ENCODE measurements at regions not wholly inside any gene's neighbourhood (a gene's known extent, or its start where the extent isn't known, plus 50 kb on each side); places are given as distances from the start of the nearest gene placed in this dataset.
"Not testable (repeated sequence)": the region's sequence is repeated elsewhere in the genome, so short reads cannot be mapped to it uniquely, and the experiment has no call there.

DNA sequence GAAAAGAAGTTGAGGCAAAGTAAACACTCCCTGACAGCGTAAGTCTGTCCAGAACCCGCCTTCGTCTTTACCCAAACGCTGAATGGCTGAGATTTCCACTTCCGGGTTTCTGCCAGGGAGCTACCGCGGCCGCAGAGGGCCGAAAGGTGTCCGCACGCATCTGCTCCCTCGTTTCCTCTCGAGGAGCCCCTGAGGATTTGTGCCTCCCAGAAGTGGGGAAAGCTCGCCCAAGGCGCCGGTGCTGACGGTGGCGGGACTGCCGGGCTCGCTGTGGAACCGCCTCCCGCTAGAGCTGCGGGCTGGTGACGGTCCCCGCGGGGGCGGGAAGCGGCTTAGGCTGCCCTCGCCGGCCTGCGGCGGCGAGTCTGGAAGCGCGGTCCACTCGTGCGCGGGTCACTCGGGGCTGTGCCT is 1760.2 kb upstream of the DEFB115 start:
- TF ChIP-seq, protein P1, sequence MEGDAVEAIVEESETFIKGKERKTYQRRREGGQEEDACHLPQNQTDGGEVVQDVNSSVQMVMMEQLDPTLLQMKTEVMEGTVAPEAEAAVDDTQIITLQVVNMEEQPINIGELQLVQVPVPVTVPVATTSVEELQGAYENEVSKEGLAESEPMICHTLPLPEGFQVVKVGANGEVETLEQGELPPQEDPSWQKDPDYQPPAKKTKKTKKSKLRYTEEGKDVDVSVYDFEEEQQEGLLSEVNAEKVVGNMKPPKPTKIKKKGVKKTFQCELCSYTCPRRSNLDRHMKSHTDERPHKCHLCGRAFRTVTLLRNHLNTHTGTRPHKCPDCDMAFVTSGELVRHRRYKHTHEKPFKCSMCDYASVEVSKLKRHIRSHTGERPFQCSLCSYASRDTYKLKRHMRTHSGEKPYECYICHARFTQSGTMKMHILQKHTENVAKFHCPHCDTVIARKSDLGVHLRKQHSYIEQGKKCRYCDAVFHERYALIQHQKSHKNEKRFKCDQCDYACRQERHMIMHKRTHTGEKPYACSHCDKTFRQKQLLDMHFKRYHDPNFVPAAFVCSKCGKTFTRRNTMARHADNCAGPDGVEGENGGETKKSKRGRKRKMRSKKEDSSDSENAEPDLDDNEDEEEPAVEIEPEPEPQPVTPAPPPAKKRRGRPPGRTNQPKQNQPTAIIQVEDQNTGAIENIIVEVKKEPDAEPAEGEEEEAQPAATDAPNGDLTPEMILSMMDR (conservative IDR thresholded peaks at IDR 0.05; ENCODE audit: low read depth, low read length) = no peak
- no peaks in the 10 kb centered on the region for H3K4me1 ChIP-seq (ENCODE audit: low read depth, poor library complexity, severe bottlenecking)
- H3K27me3 ChIP-seq (ENCODE audit: insufficient read depth, low read depth) = no peaks in the 10 kb centered on the region
- H3K36me3 ChIP-seq (ENCODE audit: insufficient read depth) = no peaks in the 10 kb centered on the region; the same call in 1 of the 2 replicates
- H2AFZ ChIP-seq (ENCODE audit: low read depth) = no peak overlapping the region
- H4K20me1 ChIP-seq (ENCODE audit: insufficient read depth) = no peaks in the 10 kb centered on the region
- H3K27ac ChIP-seq = no peak overlapping the region
- H3K79me2 ChIP-seq (ENCODE audit: insufficient read depth, low read depth) = no peaks in the 10 kb centered on the region
- no peak overlapping the region for H3K4me2 ChIP-seq
- H3K9ac ChIP-seq = no peak overlapping the region
- no peak overlapping the region for H3K4me3 ChIP-seq (IDR thresholded peaks at IDR 0.05; ENCODE audit: insufficient read depth, low read depth, low read length)

DNA sequence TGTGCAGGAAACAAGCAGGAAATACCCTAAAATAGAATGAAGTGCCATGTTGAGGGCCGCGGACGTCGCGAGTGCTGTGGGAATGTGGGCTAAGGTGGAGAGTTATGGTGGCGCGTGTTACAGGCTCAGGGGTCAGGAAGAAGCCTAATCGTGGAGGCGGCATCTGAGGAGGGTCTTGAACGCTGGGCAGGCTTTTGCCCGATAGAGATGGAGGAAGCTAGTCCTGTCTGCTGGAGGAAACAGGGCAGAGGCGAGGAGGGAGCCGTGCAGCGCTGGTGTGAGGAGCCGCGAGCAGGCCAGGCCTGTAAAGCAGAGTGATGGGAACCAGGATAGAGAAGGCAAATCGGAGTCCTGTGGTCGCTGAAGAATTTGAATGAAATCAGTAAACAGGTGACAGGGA is 1759.8 kb upstream of the DEFB115 start:
- H3K4me2 ChIP-seq; H3K79me2 ChIP-seq (ENCODE audit: insufficient read depth, low read depth); H3K27ac ChIP-seq; H3K4me3 ChIP-seq (IDR thresholded peaks at IDR 0.05; ENCODE audit: insufficient read depth, low read depth, low read length); H3K36me3 ChIP-seq (ENCODE audit: insufficient read depth); H3K9ac ChIP-seq; H4K20me1 ChIP-seq (ENCODE audit: insufficient read depth); H2AFZ ChIP-seq (ENCODE audit: low read depth); H3K4me1 ChIP-seq (ENCODE audit: low read depth, poor library complexity, severe bottlenecking); H3K27me3 ChIP-seq (ENCODE audit: insufficient read depth, low read depth): not testable (repeated sequence)

DNA sequence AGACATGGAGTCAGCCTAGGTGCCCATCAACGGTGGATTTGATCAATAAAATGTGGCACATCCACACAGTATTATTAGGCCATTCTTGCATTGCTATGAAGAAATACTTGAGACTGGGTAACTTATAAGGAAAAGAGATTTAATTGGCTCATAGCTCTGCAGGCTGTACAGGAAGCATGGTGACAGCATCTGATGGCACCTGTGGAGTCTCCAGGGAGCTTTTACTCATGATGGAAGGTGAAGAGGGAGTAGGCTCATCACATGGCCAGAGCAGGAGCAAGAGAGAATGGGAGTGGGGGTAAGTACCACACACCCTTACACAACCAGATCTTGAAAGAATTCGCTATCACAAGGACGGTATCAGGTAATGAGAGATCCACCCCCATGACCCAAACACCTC is 1756.7 kb upstream of the DEFB115 start:
- H3K9ac ChIP-seq; H3K27ac ChIP-seq; H3K4me3 ChIP-seq (IDR thresholded peaks at IDR 0.05; ENCODE audit: insufficient read depth, low read depth, low read length); H3K36me3 ChIP-seq (ENCODE audit: insufficient read depth); H4K20me1 ChIP-seq (ENCODE audit: insufficient read depth); H3K79me2 ChIP-seq (ENCODE audit: insufficient read depth, low read depth); H3K4me2 ChIP-seq; H2AFZ ChIP-seq (ENCODE audit: low read depth); H3K27me3 ChIP-seq (ENCODE audit: insufficient read depth, low read depth); H3K4me1 ChIP-seq (ENCODE audit: low read depth, poor library complexity, severe bottlenecking): not testable (repeated sequence)

DNA sequence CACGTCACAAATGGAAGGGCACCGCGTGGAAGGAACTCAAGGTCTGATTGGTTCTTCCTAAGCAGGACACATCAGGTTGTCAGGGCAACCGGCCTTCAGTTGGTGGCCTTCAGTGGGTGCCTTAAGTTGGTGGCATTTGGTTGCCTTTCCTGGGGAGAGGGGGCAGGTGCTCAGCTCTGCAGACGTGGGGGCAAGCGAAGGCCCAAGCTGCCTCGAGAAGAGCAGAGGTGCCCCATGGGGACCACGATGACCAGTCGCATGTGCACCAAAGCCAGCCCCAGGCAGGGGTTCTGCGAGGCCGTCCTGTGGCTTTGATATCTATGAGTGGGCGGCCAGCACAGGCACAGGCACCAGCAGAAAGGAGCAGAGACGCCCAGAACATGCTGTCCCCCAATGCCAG is 1742.8 kb upstream of the DEFB115 start:
- not testable (repeated sequence) for H3K27me3 ChIP-seq (ENCODE audit: insufficient read depth, low read depth); H4K20me1 ChIP-seq (ENCODE audit: insufficient read depth); H3K9ac ChIP-seq; H3K4me3 ChIP-seq (IDR thresholded peaks at IDR 0.05; ENCODE audit: insufficient read depth, low read depth, low read length); H3K36me3 ChIP-seq (ENCODE audit: insufficient read depth); H3K4me1 ChIP-seq (ENCODE audit: low read depth, poor library complexity, severe bottlenecking); H3K4me2 ChIP-seq; H3K27ac ChIP-seq; H3K79me2 ChIP-seq (ENCODE audit: insufficient read depth, low read depth); H2AFZ ChIP-seq (ENCODE audit: low read depth)

DNA sequence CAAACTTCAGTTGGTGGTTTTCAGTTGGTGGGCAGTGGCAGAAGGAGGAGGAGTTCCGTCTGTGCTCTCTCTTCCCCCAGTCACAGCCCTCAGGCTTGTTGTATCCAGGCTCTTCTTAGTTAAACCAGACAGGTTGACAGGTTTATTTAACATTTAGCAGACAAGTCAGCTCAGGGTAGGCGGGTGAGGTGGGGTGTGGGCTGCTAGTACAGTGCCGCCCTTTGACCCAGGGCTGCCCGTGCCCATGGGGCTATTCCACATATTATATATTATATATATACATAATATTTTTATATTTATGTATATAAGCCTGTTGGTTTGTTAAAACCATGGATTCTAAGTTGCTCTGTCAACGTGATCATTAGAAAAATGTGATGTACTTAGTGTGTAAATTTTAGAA is 1740.6 kb upstream of the DEFB115 start:
- not testable (repeated sequence) for H3K4me1 ChIP-seq (ENCODE audit: low read depth, poor library complexity, severe bottlenecking); H3K27ac ChIP-seq; H3K79me2 ChIP-seq (ENCODE audit: insufficient read depth, low read depth); H3K4me2 ChIP-seq; H3K9ac ChIP-seq; H4K20me1 ChIP-seq (ENCODE audit: insufficient read depth); H3K4me3 ChIP-seq (IDR thresholded peaks at IDR 0.05; ENCODE audit: insufficient read depth, low read depth, low read length); H3K27me3 ChIP-seq (ENCODE audit: insufficient read depth, low read depth); H2AFZ ChIP-seq (ENCODE audit: low read depth); H3K36me3 ChIP-seq (ENCODE audit: insufficient read depth)

DNA sequence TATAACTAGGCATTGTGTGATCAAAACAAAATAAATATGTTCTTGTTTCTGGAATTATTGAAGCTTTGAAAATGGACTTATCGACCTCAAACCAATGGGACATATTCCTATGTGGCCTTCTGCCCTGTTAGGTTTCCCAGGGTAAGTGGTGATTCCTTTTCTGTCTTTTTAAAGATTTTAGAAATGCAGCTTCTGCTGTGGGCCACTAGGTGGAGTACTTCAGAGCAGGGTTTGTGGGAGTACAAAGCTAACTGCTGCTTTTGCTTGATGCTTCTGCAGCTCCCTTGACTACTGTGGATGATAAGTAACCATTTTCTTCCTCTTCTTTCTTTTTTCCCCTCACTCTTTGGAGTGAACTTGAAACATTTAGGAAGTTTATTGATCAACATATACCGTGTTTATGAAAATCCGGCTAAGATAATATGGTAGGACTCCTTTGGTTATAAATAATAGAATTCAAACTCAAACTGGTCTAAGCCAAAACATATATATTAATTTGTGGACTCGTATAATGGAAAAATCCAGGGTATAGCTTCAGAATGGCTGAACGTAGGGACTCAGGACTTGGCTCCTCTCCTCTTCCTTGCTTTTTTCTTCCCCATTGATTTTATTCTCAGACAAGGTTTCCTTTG is 1737.7 kb upstream of the DEFB115 start:
- not testable (repeated sequence) for H3K36me3 ChIP-seq (ENCODE audit: insufficient read depth); H3K4me1 ChIP-seq (ENCODE audit: low read depth, poor library complexity, severe bottlenecking); H3K4me2 ChIP-seq; H3K9ac ChIP-seq; H4K20me1 ChIP-seq (ENCODE audit: insufficient read depth); H3K27me3 ChIP-seq (ENCODE audit: insufficient read depth, low read depth); H3K79me2 ChIP-seq (ENCODE audit: insufficient read depth, low read depth); H2AFZ ChIP-seq (ENCODE audit: low read depth); H3K27ac ChIP-seq; H3K4me3 ChIP-seq (IDR thresholded peaks at IDR 0.05; ENCODE audit: insufficient read depth, low read depth, low read length)
- TF ChIP-seq, protein P1 (conservative IDR thresholded peaks at IDR 0.05; ENCODE audit: low read depth, low read length) = peak; percentile 62
